ENCODE measurements at regions not wholly inside any gene's neighbourhood (a gene's known extent, or its start where the extent isn't known, plus 50 kb on each side); places are given as distances from the start of the nearest gene placed in this dataset.
"Not testable (repeated sequence)": the region's sequence is repeated elsewhere in the genome, so short reads cannot be mapped to it uniquely, and the experiment has no call there.

GRCh38 chr16:29145086-29145485 lies 160.2 kb downstream of the LAT start:
- not testable (repeated sequence) for DNase-seq (ENCODE audit: low spot score)

- DNase-seq (ENCODE audit: low spot score): not testable (repeated sequence)
Measured at GRCh38 chr16:29144669-29145062, 159.8 kb downstream of the LAT start.

- DNase-seq (ENCODE audit: low spot score): not testable (repeated sequence)
Measured at GRCh38 chr16:29143739-29144668, 159.2 kb downstream of the LAT start.

- DNase-seq (ENCODE audit: low spot score): not testable (repeated sequence)
Measured at GRCh38 chr16:29142506-29142905, 157.7 kb downstream of the LAT start.

GRCh38 chr16:29141586-29142324 lies 156.9 kb downstream of the LAT start:
- DNase-seq (ENCODE audit: low spot score): no peak

- DNase-seq (ENCODE audit: low spot score): not testable (repeated sequence)
Measured at GRCh38 chr16:29141121-29141520, 156.3 kb downstream of the LAT start.

GRCh38 chr16:29139901-29140855 lies 155.3 kb downstream of the LAT start:
- not testable (repeated sequence) for DNase-seq (ENCODE audit: low spot score)

- DNase-seq (ENCODE audit: low spot score): no peak
Measured at GRCh38 chr16:29139261-29139802, 154.5 kb downstream of the LAT start.

GRCh38 chr16:29138698-29139097 lies 153.8 kb downstream of the LAT start:
- not testable (repeated sequence) for DNase-seq (ENCODE audit: low spot score)

- not testable (repeated sequence) for DNase-seq (ENCODE audit: low spot score)
Measured at GRCh38 chr16:29137894-29138662, 153.2 kb downstream of the LAT start.

- DNase-seq (ENCODE audit: low spot score): not testable (repeated sequence)
Measured at GRCh38 chr16:29137461-29137860, 152.6 kb downstream of the LAT start.

- DNase-seq (ENCODE audit: low spot score): not testable (repeated sequence)
Measured at GRCh38 chr16:29136916-29137315, 152.1 kb downstream of the LAT start.

- DNase-seq (ENCODE audit: low spot score): not testable (repeated sequence)
Measured at GRCh38 chr16:29136046-29136696, 151.3 kb downstream of the LAT start.

GRCh38 chr16:29135098-29135497 lies 150.2 kb downstream of the LAT start:
- DNase-seq (ENCODE audit: low spot score): not testable (repeated sequence)

GRCh38 chr16:29133681-29134430 lies 149.0 kb downstream of the LAT start:
- DNase-seq (ENCODE audit: low spot score): not testable (repeated sequence)

GRCh38 chr16:29132869-29133268 lies 148.0 kb downstream of the LAT start:
- DNase-seq (ENCODE audit: low spot score): not testable (repeated sequence)

- DNase-seq (ENCODE audit: low spot score): not testable (repeated sequence)
Measured at GRCh38 chr16:29132444-29132843, 147.6 kb downstream of the LAT start.

GRCh38 chr16:29130901-29131851 lies 146.3 kb downstream of the LAT start:
- DNase-seq (ENCODE audit: low spot score): not testable (repeated sequence)

Data from pons (tissue), 1 donor.